ENCODE measurements at regions not wholly inside any gene's neighbourhood (a gene's known extent, or its start where the extent isn't known, plus 50 kb on each side); places are given as distances from the start of the nearest gene placed in this dataset.

- CTCF ChIA-PET = no interaction called here
- H3K27me3 ChIP-seq (ENCODE audit: control insufficient read depth, insufficient read depth, low read length) = no peaks in the 10 kb centered on the region; the same call in 1 of the 2 replicates
- no peak for TF ChIP-seq SIN3A (IDR thresholded peaks at IDR 0.05; ENCODE audit: borderline replicate concordance, insufficient read depth, low read depth, low read length)
- no peak for TF ChIP-seq REST (IDR thresholded peaks at IDR 0.05; ENCODE audit: insufficient read depth in 1 of 2, low read depth in 2 of 2, low read length in 1 of 2)
- TF ChIP-seq POLR2AphosphoS5 (IDR thresholded peaks at IDR 0.05; ENCODE audit: low read depth, low read length) = no peak
- no peak for TF ChIP-seq TCF7L2 (IDR thresholded peaks at IDR 0.05; ENCODE audit: low read depth, low read length)
- TF ChIP-seq CTCF (IDR thresholded peaks at IDR 0.05) = no peak
- in situ Hi-C loops (cut with HindIII; ENCODE audit: low pct_unique_long_range_greater_than_20kb, low sequenced_read_pairs) = no loop called here
- H3K36me3 ChIP-seq (ENCODE audit: control insufficient read depth, insufficient read depth, low read length) = no peaks in the 10 kb centered on the region
- H3K4me3 ChIP-seq (ENCODE audit: low read depth in 2 of 2, low read length in 2 of 2) = no peak overlapping the region
- no peak for DNase-seq (ENCODE audit: low read depth, low spot score)
- no peaks in the 10 kb centered on the region for H3K4me1 ChIP-seq (ENCODE audit: control insufficient read depth, insufficient read depth, low read length)
- H3K27ac ChIP-seq (ENCODE audit: low read length) = no peak overlapping the region
- H3K9me3 ChIP-seq (ENCODE audit: control insufficient read depth, insufficient read depth, low read depth, low read length) = no peaks in the 10 kb centered on the region
- ATAC-seq = no peak
- intact Hi-C loops (cut with micrococcal nuclease; ENCODE audit: unreplicated experiment) = no loop called here
- POLR2A ChIA-PET = no interaction called here
- BruUV-seq (replicated peaks) = no TSS peak
These were observed 93.0 kb upstream of the KLHL29 start for GRCh38 chr2:23292024-23292423.

- ChIA-PET CTCF (interaction anchor here (0.6 kb wide), 1 partner anchor 19 kb away, joined by 3 read pairs; no protein-coding TSS in a partner anchor), POLR2A (no interaction called here)
- intact Hi-C loops (cut with micrococcal nuclease; ENCODE audit: unreplicated experiment) (no loop called here), in situ Hi-C loops (cut with HindIII; ENCODE audit: low pct_unique_long_range_greater_than_20kb, low sequenced_read_pairs) (no loop called here)
- no peaks in the 10 kb centered on the region for H3K9me3 ChIP-seq (ENCODE audit: control insufficient read depth, insufficient read depth, low read depth, low read length)
- no peak for TF ChIP-seq TCF7L2 (IDR thresholded peaks at IDR 0.05; ENCODE audit: low read depth, low read length)
- no peak for TF ChIP-seq SIN3A (IDR thresholded peaks at IDR 0.05; ENCODE audit: borderline replicate concordance, insufficient read depth, low read depth, low read length)
- TF ChIP-seq POLR2AphosphoS5 (IDR thresholded peaks at IDR 0.05; ENCODE audit: low read depth, low read length) = no peak
- no TSS peak for BruUV-seq (replicated peaks)
- no peak overlapping the region for H3K4me3 ChIP-seq (ENCODE audit: low read depth in 2 of 2, low read length in 2 of 2)
- no peaks in the 10 kb centered on the region for H3K4me1 ChIP-seq (ENCODE audit: control insufficient read depth, insufficient read depth, low read length)
- DNase-seq (ENCODE audit: low read depth, low spot score) (no peak), ATAC-seq (no peak)
- no peak overlapping the region for H3K27ac ChIP-seq (ENCODE audit: low read length)
- no peaks in the 10 kb centered on the region; the same call in 1 of the 2 replicates for H3K27me3 ChIP-seq (ENCODE audit: control insufficient read depth, insufficient read depth, low read length)
- H3K36me3 ChIP-seq (ENCODE audit: control insufficient read depth, insufficient read depth, low read length) = no peaks in the 10 kb centered on the region
These were observed 91.9 kb upstream of the KLHL29 start for GRCh38 chr2:23293063-23293462.

- H3K9me3 ChIP-seq (ENCODE audit: control insufficient read depth, insufficient read depth, low read depth, low read length) = no peaks in the 10 kb centered on the region
- no TSS peak for BruUV-seq (replicated peaks)
- DNase-seq (ENCODE audit: low read depth, low spot score) (no peak), ATAC-seq (no peak)
- no peaks in the 10 kb centered on the region for H3K36me3 ChIP-seq (ENCODE audit: control insufficient read depth, insufficient read depth, low read length)
- in situ Hi-C loops (cut with HindIII; ENCODE audit: low pct_unique_long_range_greater_than_20kb, low sequenced_read_pairs) = no loop called here
- no peaks in the 10 kb centered on the region for H3K4me1 ChIP-seq (ENCODE audit: control insufficient read depth, insufficient read depth, low read length)
- no peak overlapping the region for H3K27ac ChIP-seq (ENCODE audit: low read length)
- H3K4me3 ChIP-seq (ENCODE audit: low read depth in 2 of 2, low read length in 2 of 2) = no peak overlapping the region
- intact Hi-C loops (cut with micrococcal nuclease; ENCODE audit: unreplicated experiment) = no loop called here
- CTCF ChIA-PET = no interaction called here
- peaks cover under 1% of the 10 kb centered on the region; the same call in 1 of the 2 replicates for H3K27me3 ChIP-seq (ENCODE audit: control insufficient read depth, insufficient read depth, low read length)
- POLR2A ChIA-PET = no interaction called here
- TF ChIP-seq REST (IDR thresholded peaks at IDR 0.05; ENCODE audit: insufficient read depth in 1 of 2, low read depth in 2 of 2, low read length in 1 of 2) (no peak), CTCF (IDR thresholded peaks at IDR 0.05) (no peak), SIN3A (IDR thresholded peaks at IDR 0.05; ENCODE audit: borderline replicate concordance, insufficient read depth, low read depth, low read length) (no peak), POLR2AphosphoS5 (IDR thresholded peaks at IDR 0.05; ENCODE audit: low read depth, low read length) (no peak), TCF7L2 (IDR thresholded peaks at IDR 0.05; ENCODE audit: low read depth, low read length) (no peak)
These were observed 91.2 kb upstream of the KLHL29 start for GRCh38 chr2:23293731-23294130.

All from Panc1 (cell line).